ENCODE measurements at regions not wholly inside any gene's neighbourhood (a gene's known extent, or its start where the extent isn't known, plus 50 kb on each side); places are given as distances from the start of the nearest gene placed in this dataset.

GRCh38 chr6:743320-744096, 50.6 kb upstream of the EXOC2 start:
- TF ChIP-seq ZNF610 (tag by site-specific recombination; IDR thresholded peaks at IDR 0.05; ENCODE audit: borderline replicate concordance) (no peak), PBX3 (CRISPR knock-in tag; IDR thresholded peaks at IDR 0.05) (no peak), ZNF184 (tag by site-specific recombination; IDR thresholded peaks at IDR 0.05) (no peak), ZNF449 (tag by site-specific recombination; IDR thresholded peaks at IDR 0.05) (no peak), CTCF (tag by site-specific recombination; IDR thresholded peaks at IDR 0.05) (no peak), ZNF23 (tag by site-specific recombination; IDR thresholded peaks at IDR 0.05; ENCODE audit: borderline replicate concordance) (no peak), HOXA7 (CRISPR knock-in tag; IDR thresholded peaks at IDR 0.05; ENCODE audit: borderline replicate concordance) (no peak), ZNF785 (tag by site-specific recombination; IDR thresholded peaks at IDR 0.05) (no peak), ZNF792 (tag by site-specific recombination; IDR thresholded peaks at IDR 0.05) (no peak), ZNF362 (tag by site-specific recombination; IDR thresholded peaks at IDR 0.05) (no peak), ZNF660 (tag by site-specific recombination; IDR thresholded peaks at IDR 0.05) (no peak), ZBTB1 (tag by site-specific recombination; IDR thresholded peaks at IDR 0.05) (no peak), ZNF501 (tag by site-specific recombination; IDR thresholded peaks at IDR 0.05) (no peak)
